Lower lobe of right lung (tissue), 2 donors: ENCODE measurements at regions not wholly inside any gene's neighbourhood (a gene's known extent, or its start where the extent isn't known, plus 50 kb on each side); places are given as distances from the start of the nearest gene placed in this dataset.

Experiments used
- ATAC-seq, 2 donors: fragments of 200-7000 bp; cut with Tn5 transposase; one replicate each; pipeline ENCODE4 v1.9.1; 2020 to 2022; ENCODE audit warnings: mild to moderate bottlenecking in 2 of 2, moderate library complexity in 2 of 2
- DNase-seq: peaks from one replicate; pipeline ENCODE4 v3.0.0-alpha.2; 2020
- H3K27ac ChIP-seq: fragments of 200-600 bp; one replicate; pipeline ENCODE4 v1.8.0; 2022
- H3K27me3 ChIP-seq: fragments of 200-600 bp; one replicate; pipeline ENCODE4 v1.8.0; 2022; ENCODE audit warnings: low read depth
- H3K36me3 ChIP-seq: fragments of 200-600 bp; one replicate; pipeline ENCODE4 v1.8.0; 2022; ENCODE audit warnings: mild to moderate bottlenecking
- H3K4me1 ChIP-seq: fragments of 200-600 bp; one replicate; pipeline ENCODE4 v1.8.0; 2022
- H3K4me3 ChIP-seq: fragments of 200-600 bp; one replicate; pipeline ENCODE4 v1.8.0; 2022; ENCODE audit warnings: mild to moderate bottlenecking
- H3K9me3 ChIP-seq: fragments of 200-600 bp; one replicate; pipeline ENCODE4 v1.8.0; 2022
- CTCF ChIP-seq: fragments of 200-600 bp; IDR thresholded peaks from one replicate; pipeline ENCODE4 v1.8.0; 2022; ENCODE audit warnings: antibody characterized with exemption, mild to moderate bottlenecking
- intact Hi-C: fragments of 100-400 bp; cut with DNase I; formaldehyde crosslinking; loops from one replicate; pipeline ENCODE4 v1.11.0; 2022
- donor health status: DM: no; HTN: yes; CAD: no; lungs with severe emphysema.

- Histone ChIP-seq H3K4me1 (no peaks in the 10 kb centered on the region), H3K27ac (no peak overlapping the region), H3K4me3 (no peak overlapping the region), H3K9me3 (no peaks in the 10 kb centered on the region), H3K36me3 (no peaks in the 10 kb centered on the region), H3K27me3 (no peaks in the 10 kb centered on the region)
- no peak for TF ChIP-seq CTCF
- intact Hi-C loops, result no loop called here
- DNase-seq, result no peak
- no peak for ATAC-seq
Observed at GRCh38 chr13:83634601-83635000, 247.7 kb downstream of the SLITRK1 start.

GRCh38 chr13:83633746-83634145 is 248.5 kb downstream of the SLITRK1 start:
- TF ChIP-seq CTCF, result no peak
- H3K27ac ChIP-seq, result no peak overlapping the region
- DNase-seq (no peak), ATAC-seq (no peak)
- H3K27me3 ChIP-seq, result no peaks in the 10 kb centered on the region
- H3K9me3 ChIP-seq, result no peaks in the 10 kb centered on the region
- no peak overlapping the region for H3K4me3 ChIP-seq
- intact Hi-C loops, result no loop called here
- no peaks in the 10 kb centered on the region for H3K4me1 ChIP-seq
- no peaks in the 10 kb centered on the region for H3K36me3 ChIP-seq

DNA sequence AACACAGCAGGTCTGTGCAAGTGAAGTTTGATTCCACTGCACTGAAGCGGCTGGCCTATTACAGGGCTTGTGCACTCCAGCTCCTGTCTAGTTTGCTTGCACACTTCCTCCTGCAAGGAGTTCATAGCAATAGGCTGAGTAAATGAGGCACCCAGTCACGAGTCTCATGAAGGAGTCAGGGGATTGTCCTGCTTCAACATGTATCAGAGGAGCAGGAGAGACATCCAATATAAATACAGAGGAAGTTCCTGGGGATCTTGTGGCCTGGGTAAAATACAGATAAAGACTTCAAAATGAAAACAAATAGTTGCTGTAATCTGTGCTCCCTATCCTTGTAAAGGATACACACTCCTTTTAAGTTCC is 259.9 kb downstream of the SLITRK1 start:
- ATAC-seq, result no peak
- DNase-seq, result no peak
- TF ChIP-seq CTCF, result no peak
- Histone ChIP-seq H3K27ac (no peak overlapping the region), H3K9me3 (no peaks in the 10 kb centered on the region), H3K36me3 (no peaks in the 10 kb centered on the region), H3K27me3 (no peaks in the 10 kb centered on the region), H3K4me3 (no peak overlapping the region), H3K4me1 (no peaks in the 10 kb centered on the region)
- intact Hi-C loops, result no loop called here

GRCh38 chr13:83621765-83622421 is 260.4 kb downstream of the SLITRK1 start:
- H3K4me1 ChIP-seq, result no peaks in the 10 kb centered on the region
- H3K27me3 ChIP-seq, result no peaks in the 10 kb centered on the region
- no peak overlapping the region for H3K27ac ChIP-seq
- intact Hi-C loops, result no loop called here
- H3K4me3 ChIP-seq, result no peak overlapping the region
- H3K9me3 ChIP-seq, result no peaks in the 10 kb centered on the region
- DNase-seq (no peak), ATAC-seq (no peak)
- TF ChIP-seq CTCF, result no peak
- no peaks in the 10 kb centered on the region for H3K36me3 ChIP-seq

- H3K36me3 ChIP-seq, result no peaks in the 10 kb centered on the region
- ATAC-seq (no peak), DNase-seq (no peak)
- no peaks in the 10 kb centered on the region for H3K27me3 ChIP-seq
- H3K9me3 ChIP-seq, result no peaks in the 10 kb centered on the region
- H3K4me3 ChIP-seq, result no peak overlapping the region
- intact Hi-C loops, result no loop called here
- no peak overlapping the region for H3K27ac ChIP-seq
- H3K4me1 ChIP-seq, result no peaks in the 10 kb centered on the region
- no peak for TF ChIP-seq CTCF
Observed at GRCh38 chr13:83620530-83621220, 261.6 kb downstream of the SLITRK1 start.
